Right lobe of liver (tissue), 6 donors: ENCODE measurements at regions not wholly inside any gene's neighbourhood (a gene's known extent, or its start where the extent isn't known, plus 50 kb on each side); places are given as distances from the start of the nearest gene placed in this dataset.

Source experiments
- ATAC-seq, 4 donors: fragments of 200-7000 bp; cut with Tn5 transposase; one replicate each; pipeline ENCODE4 v1.9.1; 2020; ENCODE audit warnings: mild to moderate bottlenecking in 4 of 4, moderate library complexity in 4 of 4
- DNase-seq, 3 donors: peaks; one replicate each; pipeline ENCODE4 v3.0.0-alpha.2; 2020
- H3K27ac ChIP-seq, 3 donors: fragments of 200-600 bp; one replicate each; pipeline ENCODE4 v1.8.0; 2022
- H3K27me3 ChIP-seq, 2 donors: fragments of 200-600 bp; one replicate each; pipeline ENCODE4 v1.8.0; 2022
- H3K36me3 ChIP-seq, 4 donors: fragments of 200-600 bp; sonication (generic) in 1 of 4; one replicate each; pipeline versions ENCODE4 v1.5.1 to v1.8.0; 2017 to 2022; ENCODE audit warnings: control low read depth in 1 of 4
- H3K4me1 ChIP-seq, 4 donors: fragments of 200-600 bp; sonication (generic) in 1 of 4; one replicate each; pipeline versions ENCODE4 v1.5.1 to v1.8.0; 2017 to 2022; ENCODE audit warnings: control low read depth in 1 of 4
- H3K4me3 ChIP-seq, 3 donors: fragments of 200-600 bp; one replicate each; pipeline ENCODE4 v1.8.0; 2022
- H3K9me3 ChIP-seq, 4 donors: fragments of 200-600 bp; sonication (generic) in 1 of 4; one replicate each; pipeline versions ENCODE4 v1.5.1 to v1.8.0; 2017 to 2022; ENCODE audit warnings: control low read depth in 1 of 4
- CTCF ChIP-seq, 4 donors: fragments of 200-600 bp in 3 of 4; fragments of 450-650 bp in 1 of 4; IDR thresholded peaks; one replicate each; pipeline versions ENCODE4 v1.5.1 to v1.8.0; 2016 to 2022; ENCODE audit warnings: antibody characterized with exemption in 4 of 4, mild to moderate bottlenecking in 2 of 4
- POLR2A ChIP-seq: fragments of 450-650 bp; IDR thresholded peaks from one replicate; pipeline ENCODE4 v1.6.1; 2017; ENCODE audit warnings: antibody characterized with exemption, mild to moderate bottlenecking
- WGBS: methylation state at CpG from one replicate; pipeline ENCODE4 v1.1.6; 2018; ENCODE audit warnings: low coverage, low lambda C conversion rate; ENCODE audit not compliant: insufficient coverage; ENCODE audit errors: missing lambda C conversion rate; 5-methylcytosine and 5-hydroxymethylcytosine counted together
- intact Hi-C, 2 donors: fragments of 100-400 bp; cut with DNase I; formaldehyde crosslinking; loops; one replicate each; pipeline versions ENCODE4 v1.11.2 to v1.14.1; 2022
- donor health status: DM: no; HTN: yes; CAD: no.
- donor health status: DM: no; HTN: no; CAD: no.
- donor health status: DM: no; HTN: no; CAD: no.
- donor health status: DM: no; HTN: yes; CAD: no.
- donor health status: DM: no; HTN: yes; CAD: no.

- Histone ChIP-seq H3K27me3 (no peaks in the 10 kb centered on the region), H3K4me3 (no peak overlapping the region), H3K9me3 (no peaks in the 10 kb centered on the region), H3K4me1 (peaks cover 0 to 48% (median 10%) of the 10 kb centered on the region in 4 donors), H3K27ac (peak overlapping the region; percentile 66 to 87 (median 68)), H3K36me3 (no peaks in the 10 kb centered on the region)
- no peak for ATAC-seq
- intact Hi-C loops, result no loop called here
- TF ChIP-seq POLR2A (no peak), CTCF (IDR thresholded peaks at IDR 0.05) (no peak)
- DNase-seq, result no peak
- 72% methylated on average over 6 of the region's 16 CpGs for WGBS
Observed at GRCh38 chr17:77461277-77462057, 320.7 kb downstream of the SEC14L1 start.

GRCh38 chr17:77462090-77462489, 321.3 kb downstream of the SEC14L1 start:
- no peak for TF ChIP-seq CTCF (IDR thresholded peaks at IDR 0.05)
- TF ChIP-seq POLR2A, result no peak
- Histone ChIP-seq H3K27me3 (no peaks in the 10 kb centered on the region), H3K9me3 (no peaks in the 10 kb centered on the region), H3K4me3 (no peak overlapping the region), H3K27ac (peak overlapping the region; percentile 21 to 87 (median 66)), H3K36me3 (no peaks in the 10 kb centered on the region), H3K4me1 (peaks cover 0 to 44% (median 10%) of the 10 kb centered on the region in 4 donors)
- intact Hi-C loops, result no loop called here
- ATAC-seq, result peak in 1 of 4 donors; percentile 3
- WGBS, result 54% methylated on average over 7 of the region's 11 CpGs
- no peak for DNase-seq

GRCh38 chr17:77462553-77463497, 322.1 kb downstream of the SEC14L1 start:
- Histone ChIP-seq H3K4me3 (no peak overlapping the region), H3K36me3 (no peaks in the 10 kb centered on the region), H3K4me1 (peaks cover 0 to 44% (median 10%) of the 10 kb centered on the region in 4 donors), H3K27me3 (no peaks in the 10 kb centered on the region), H3K27ac (peak overlapping the region in 2 of 3 donors; percentile 66 to 87), H3K9me3 (no peaks in the 10 kb centered on the region)
- no peak for ATAC-seq
- DNase-seq, result no peak
- intact Hi-C loops, result no loop called here
- WGBS, result 84% methylated on average over 15 of the region's 16 CpGs
- no peak for TF ChIP-seq POLR2A
- no peak for TF ChIP-seq CTCF (IDR thresholded peaks at IDR 0.05)

GRCh38 chr17:77464988-77465357, 324.2 kb downstream of the SEC14L1 start:
- intact Hi-C loops, result no loop called here
- no peaks in the 10 kb centered on the region for H3K27me3 ChIP-seq
- no peak overlapping the region for H3K4me3 ChIP-seq
- DNase-seq (no peak), ATAC-seq (no peak)
- 91% methylated on average over 6 of the region's 6 CpGs for WGBS
- H3K27ac ChIP-seq, result peak overlapping the region; percentile 9 to 29 (median 23)
- H3K36me3 ChIP-seq, result no peaks in the 10 kb centered on the region
- H3K9me3 ChIP-seq, result no peaks in the 10 kb centered on the region
- H3K4me1 ChIP-seq, result peaks cover 0 to 36% (median 8%) of the 10 kb centered on the region in 4 donors
- TF ChIP-seq CTCF (IDR thresholded peaks at IDR 0.05) (no peak), POLR2A (no peak)
